DOHH2 (cell line): ENCODE measurements at regions not wholly inside any gene's neighbourhood (a gene's known extent, or its start where the extent isn't known, plus 50 kb on each side); places are given as distances from the start of the nearest gene placed in this dataset.

Source experiments
- CTCF ChIP-seq: fragments of 200-600 bp; sonication (generic); IDR thresholded peaks from one replicate; pipeline ENCODE4 v1.5.1; 2014; ENCODE audit warnings: antibody characterized with exemption, mild to moderate bottlenecking, low read depth, low read length; ENCODE audit not compliant: poor library complexity, severe bottlenecking
- EZH2phosphoT487 ChIP-seq: fragments of 200-600 bp; sonication (generic); IDR thresholded peaks from 2 replicates; pipeline ENCODE4 v1.6.1; 2017; ENCODE audit warnings: borderline replicate concordance, mild to moderate bottlenecking, antibody characterized with exemption, low read length, moderate library complexity, mixed read lengths

- no peak for TF ChIP-seq EZH2phosphoT487
- peak; percentile 66 for TF ChIP-seq CTCF
Measured at GRCh38 chr21:17688912-17689874, 76.5 kb upstream of the BTG3 start.
